ENCODE measurements at regions not wholly inside any gene's neighbourhood (a gene's known extent, or its start where the extent isn't known, plus 50 kb on each side); places are given as distances from the start of the nearest gene placed in this dataset.

GRCh38 chr9:1870915-1871314 is 144.2 kb upstream of the SMARCA2 start:
- Mint-ChIP-seq H3K9me3 (ENCODE audit: unreplicated experiment) (no peaks in the 10 kb centered on the region), H3K4me3 (ENCODE audit: unreplicated experiment) (no peak overlapping the region), H3K4me1 (ENCODE audit: unreplicated experiment) (no peaks in the 10 kb centered on the region), H3K27ac (ENCODE audit: unreplicated experiment) (no peak overlapping the region), H3K27me3 (ENCODE audit: unreplicated experiment) (no peaks in the 10 kb centered on the region), H3K36me3 (ENCODE audit: unreplicated experiment) (no peaks in the 10 kb centered on the region)
- no peak for TF ChIP-seq CTCF (IDR thresholded peaks at IDR 0.05)
- no peak for DNase-seq (ENCODE audit: extremely low spot score, unreplicated experiment)

GRCh38 chr9:1871626-1872419 is 143.3 kb upstream of the SMARCA2 start:
- Mint-ChIP-seq H3K36me3 (ENCODE audit: unreplicated experiment) (no peaks in the 10 kb centered on the region), H3K27me3 (ENCODE audit: unreplicated experiment) (no peaks in the 10 kb centered on the region), H3K27ac (ENCODE audit: unreplicated experiment) (no peak overlapping the region), H3K4me1 (ENCODE audit: unreplicated experiment) (no peaks in the 10 kb centered on the region), H3K9me3 (ENCODE audit: unreplicated experiment) (no peaks in the 10 kb centered on the region), H3K4me3 (ENCODE audit: unreplicated experiment) (no peak overlapping the region)
- DNase-seq (ENCODE audit: extremely low spot score, unreplicated experiment), result no peak
- TF ChIP-seq CTCF (IDR thresholded peaks at IDR 0.05), result no peak

- no peak for DNase-seq (ENCODE audit: extremely low spot score, unreplicated experiment)
- Mint-ChIP-seq H3K4me1 (ENCODE audit: unreplicated experiment) (no peaks in the 10 kb centered on the region), H3K4me3 (ENCODE audit: unreplicated experiment) (no peak overlapping the region), H3K27me3 (ENCODE audit: unreplicated experiment) (no peaks in the 10 kb centered on the region), H3K36me3 (ENCODE audit: unreplicated experiment) (no peaks in the 10 kb centered on the region), H3K27ac (ENCODE audit: unreplicated experiment) (no peak overlapping the region), H3K9me3 (ENCODE audit: unreplicated experiment) (no peaks in the 10 kb centered on the region)
- no peak for TF ChIP-seq CTCF (IDR thresholded peaks at IDR 0.05)
Measured at GRCh38 chr9:1875251-1875851, 139.8 kb upstream of the SMARCA2 start.

GRCh38 chr9:1875921-1876448 is 139.2 kb upstream of the SMARCA2 start:
- H3K36me3 Mint-ChIP-seq (ENCODE audit: unreplicated experiment), result no peaks in the 10 kb centered on the region
- H3K4me1 Mint-ChIP-seq (ENCODE audit: unreplicated experiment), result no peaks in the 10 kb centered on the region
- no peaks in the 10 kb centered on the region for H3K27me3 Mint-ChIP-seq (ENCODE audit: unreplicated experiment)
- H3K27ac Mint-ChIP-seq (ENCODE audit: unreplicated experiment), result no peak overlapping the region
- no peak for TF ChIP-seq CTCF (IDR thresholded peaks at IDR 0.05)
- DNase-seq (ENCODE audit: extremely low spot score, unreplicated experiment), result no peak
- H3K9me3 Mint-ChIP-seq (ENCODE audit: unreplicated experiment), result no peaks in the 10 kb centered on the region
- H3K4me3 Mint-ChIP-seq (ENCODE audit: unreplicated experiment), result no peak overlapping the region

- DNase-seq (ENCODE audit: extremely low spot score, unreplicated experiment), result no peak
- Mint-ChIP-seq H3K27ac (ENCODE audit: unreplicated experiment) (no peak overlapping the region), H3K9me3 (ENCODE audit: unreplicated experiment) (no peaks in the 10 kb centered on the region), H3K4me3 (ENCODE audit: unreplicated experiment) (no peak overlapping the region), H3K4me1 (ENCODE audit: unreplicated experiment) (no peaks in the 10 kb centered on the region), H3K36me3 (ENCODE audit: unreplicated experiment) (no peaks in the 10 kb centered on the region), H3K27me3 (ENCODE audit: unreplicated experiment) (no peaks in the 10 kb centered on the region)
- TF ChIP-seq CTCF (IDR thresholded peaks at IDR 0.05), result no peak
Measured at GRCh38 chr9:1876891-1877496, 138.2 kb upstream of the SMARCA2 start.

Measured in osteocyte (in vitro differentiated cells).